Mammary epithelial cell (primary cell): ENCODE measurements at regions not wholly inside any gene's neighbourhood (a gene's known extent, or its start where the extent isn't known, plus 50 kb on each side); places are given as distances from the start of the nearest gene placed in this dataset.

Experiments
- EZH2 ChIP-seq: IDR thresholded peaks from 2 replicates; pipeline ENCODE4 v1.6.1; 2012; ENCODE audit warnings: low read length, inconsistent platforms, borderline replicate concordance
- TF ChIP-seq, protein P1 (sequence below), 2 donors: IDR thresholded peaks in 1 of 2; conservative IDR thresholded peaks in 1 of 2; 2 replicates each; pipeline ENCODE4 v1.5.1; 2011 to 2012; ENCODE audit warnings: inconsistent platforms in 2 of 2, low read length in 2 of 2, mild to moderate bottlenecking in 2 of 2, control low read depth in 1 of 2, low read depth in 1 of 2; ENCODE audit not compliant: insufficient read depth in 1 of 2; ENCODE audit errors: extremely low read depth in 1 of 2

DNA sequence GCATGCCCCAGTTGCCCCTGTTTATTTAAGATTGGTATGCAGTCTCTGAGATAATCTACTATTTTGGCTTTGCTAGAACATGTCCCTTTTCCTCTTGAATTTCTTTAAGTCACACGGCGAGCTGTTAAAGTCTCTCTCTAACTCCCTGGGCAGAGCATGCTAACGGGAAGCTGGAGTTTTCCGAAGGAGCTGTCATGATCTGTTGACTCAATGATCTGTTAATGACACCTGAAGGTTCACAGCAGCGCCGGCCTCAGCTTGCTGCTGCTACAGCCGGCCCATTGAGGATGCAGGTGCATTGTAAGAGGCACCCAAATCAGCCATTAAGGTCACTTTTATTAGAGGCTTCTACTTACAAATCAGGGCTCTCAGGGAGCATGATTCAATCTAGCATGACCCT, 1203.4 kb downstream of the MAT2B start:
- TF ChIP-seq, protein P1, sequence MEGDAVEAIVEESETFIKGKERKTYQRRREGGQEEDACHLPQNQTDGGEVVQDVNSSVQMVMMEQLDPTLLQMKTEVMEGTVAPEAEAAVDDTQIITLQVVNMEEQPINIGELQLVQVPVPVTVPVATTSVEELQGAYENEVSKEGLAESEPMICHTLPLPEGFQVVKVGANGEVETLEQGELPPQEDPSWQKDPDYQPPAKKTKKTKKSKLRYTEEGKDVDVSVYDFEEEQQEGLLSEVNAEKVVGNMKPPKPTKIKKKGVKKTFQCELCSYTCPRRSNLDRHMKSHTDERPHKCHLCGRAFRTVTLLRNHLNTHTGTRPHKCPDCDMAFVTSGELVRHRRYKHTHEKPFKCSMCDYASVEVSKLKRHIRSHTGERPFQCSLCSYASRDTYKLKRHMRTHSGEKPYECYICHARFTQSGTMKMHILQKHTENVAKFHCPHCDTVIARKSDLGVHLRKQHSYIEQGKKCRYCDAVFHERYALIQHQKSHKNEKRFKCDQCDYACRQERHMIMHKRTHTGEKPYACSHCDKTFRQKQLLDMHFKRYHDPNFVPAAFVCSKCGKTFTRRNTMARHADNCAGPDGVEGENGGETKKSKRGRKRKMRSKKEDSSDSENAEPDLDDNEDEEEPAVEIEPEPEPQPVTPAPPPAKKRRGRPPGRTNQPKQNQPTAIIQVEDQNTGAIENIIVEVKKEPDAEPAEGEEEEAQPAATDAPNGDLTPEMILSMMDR (conservative IDR thresholded peaks at IDR 0.05 in 1 of 2, IDR thresholded peaks at IDR 0.05 in 1 of 2; ENCODE audit: extremely low read depth in 1 of 2, insufficient read depth in 1 of 2, low read depth in 1 of 2, low read length in 2 of 2) = no peak
- no peak for TF ChIP-seq EZH2
